Sigmoid colon (tissue), 6 donors: ENCODE measurements at regions not wholly inside any gene's neighbourhood (a gene's known extent, or its start where the extent isn't known, plus 50 kb on each side); places are given as distances from the start of the nearest gene placed in this dataset.
A peak's percentile ranks its signal among the peaks of the same experiment; 100 is the strongest.

Source experiments
- DNase-seq: peaks from one replicate; pipeline ENCODE4 v3.0.0-alpha.2; 2019
- H3K27ac ChIP-seq, 4 donors: fragments of 200-600 bp; sonication (generic); one replicate each; pipeline ENCODE4 v1.5.1; 2016 to 2019; ENCODE audit warnings: mild to moderate bottlenecking in 1 of 4
- H3K27me3 ChIP-seq, 3 donors: fragments of 200-600 bp; sonication (generic); one replicate each; pipeline ENCODE4 v1.5.1; 2019; ENCODE audit warnings: mild to moderate bottlenecking in 1 of 3
- H3K36me3 ChIP-seq, 4 donors: fragments of 200-600 bp; sonication (generic); one replicate each; pipeline ENCODE4 v1.5.1; 2016 to 2019
- H3K4me1 ChIP-seq, 4 donors: fragments of 200-600 bp; sonication (generic); one replicate each; pipeline ENCODE4 v1.5.1; 2017 to 2019
- H3K4me3 ChIP-seq, 4 donors: fragments of 200-600 bp; sonication (generic); one replicate each; pipeline ENCODE4 v1.5.1; 2017 to 2019; ENCODE audit warnings: mild to moderate bottlenecking in 2 of 4, moderate library complexity in 1 of 4
- H3K9me3 ChIP-seq, 4 donors: fragments of 200-600 bp in 3 of 4; sonication (generic) in 3 of 4; one replicate each; pipeline versions ENCODE4 v1.5.1 to v1.6.1; 2013 to 2019
- CTCF ChIP-seq, 4 experiments: fragments of 450-650 bp in 3 of 4; fragments of 200-600 bp in 1 of 4; IDR thresholded peaks; one replicate each; pipeline ENCODE4 v1.5.1; 2016 to 2019; ENCODE audit warnings: antibody characterized with exemption in 4 of 4, mild to moderate bottlenecking in 3 of 4, moderate library complexity in 2 of 4
- EP300 ChIP-seq, 4 donors: sonication (generic); formaldehyde crosslinking; IDR thresholded peaks; one replicate each; pipeline ENCODE4 v1.6.1; 2017; ENCODE audit warnings: antibody characterized with exemption in 4 of 4
- POLR2A ChIP-seq, 2 donors: fragments of 450-650 bp; IDR thresholded peaks; one replicate each; pipeline ENCODE4 v1.6.1; 2016; ENCODE audit warnings: antibody characterized with exemption in 2 of 2, mild to moderate bottlenecking in 2 of 2, moderate library complexity in 2 of 2
- POLR2AphosphoS5 ChIP-seq, 4 donors: sonication (generic); formaldehyde crosslinking; IDR thresholded peaks; one replicate each; pipeline ENCODE4 v1.6.1; 2017; ENCODE audit warnings: antibody characterized with exemption in 4 of 4
- WGBS, 2 donors: extraction: QIAGEN DNeasy Blood & Tissue Kit; methylation state at CpG; one replicate each; pipeline ENCODE4 v1.1.7; 2013; 5-methylcytosine and 5-hydroxymethylcytosine counted together
- intact Hi-C: fragments of 100-400 bp; cut with DNase I; formaldehyde crosslinking; loops from one replicate; pipeline ENCODE4 v1.15.1; 2023
- donor health status: healthy with polysubstance abuse.
- donor health status: healthy.

- TF ChIP-seq POLR2AphosphoS5 (IDR thresholded peaks at IDR 0.05), result no peak
- 92 to 94% methylated on average over 3 of the region's 3 CpGs for WGBS, 2 donors
- Histone ChIP-seq H3K9me3 (no peaks in the 10 kb centered on the region), H3K4me3 (no peak overlapping the region), H3K4me1 (peaks cover 0 to 15% (median 2%) of the 10 kb centered on the region in 4 donors), H3K27me3 (no peaks in the 10 kb centered on the region), H3K36me3 (peaks cover 0 to 18% (median 0%) of the 10 kb centered on the region in 4 donors), H3K27ac (no peak overlapping the region)
- intact Hi-C loops, result no loop called here
- DNase-seq, result no peak
Observed at GRCh38 chr4:20532116-20532790, 168.0 kb upstream of the PACRGL start.

- TF ChIP-seq CTCF (IDR thresholded peaks at IDR 0.05), result no peak
- TF ChIP-seq POLR2AphosphoS5 (IDR thresholded peaks at IDR 0.05), result no peak
- TF ChIP-seq EP300 (IDR thresholded peaks at IDR 0.05), result no peak
- no peak for TF ChIP-seq POLR2A (IDR thresholded peaks at IDR 0.05)
- intact Hi-C loops, result no loop called here
- H3K9me3 ChIP-seq, result no peaks in the 10 kb centered on the region
- H3K36me3 ChIP-seq, result peaks cover 0 to 18% (median 0%) of the 10 kb centered on the region in 4 donors
- H3K4me1 ChIP-seq, result peaks cover 0 to 15% (median 2%) of the 10 kb centered on the region in 4 donors
- DNase-seq, result no peak
- WGBS, 2 donors, result 88 to 90% methylated on average over 5 of the region's 5 CpGs
- no peak overlapping the region for H3K4me3 ChIP-seq
- H3K27me3 ChIP-seq, result no peaks in the 10 kb centered on the region
- H3K27ac ChIP-seq, result no peak overlapping the region
Observed at GRCh38 chr4:20532871-20533870, 167.1 kb upstream of the PACRGL start.

- H3K27ac ChIP-seq, result no peak overlapping the region
- TF ChIP-seq EP300 (IDR thresholded peaks at IDR 0.05) (no peak), POLR2A (IDR thresholded peaks at IDR 0.05) (no peak), CTCF (IDR thresholded peaks at IDR 0.05) (no peak), POLR2AphosphoS5 (IDR thresholded peaks at IDR 0.05) (no peak)
- WGBS, 2 donors, result 48 to 67% methylated on average over 5 of the region's 5 CpGs
- H3K36me3 ChIP-seq, result peaks cover 0 to 9% (median 0%) of the 10 kb centered on the region in 4 donors
- H3K27me3 ChIP-seq, result no peaks in the 10 kb centered on the region
- no peak overlapping the region for H3K4me3 ChIP-seq
- no peaks in the 10 kb centered on the region for H3K4me1 ChIP-seq
- no peak for DNase-seq
- intact Hi-C loops, result no loop called here
- no peaks in the 10 kb centered on the region for H3K9me3 ChIP-seq
Observed at GRCh38 chr4:20538905-20539304, 161.4 kb upstream of the PACRGL start.

- intact Hi-C loops, result loop anchor here (10.0 kb wide), 3 partner anchors 238 to 1318 kb away; partner anchors contain the start of gene SLIT2
- Histone ChIP-seq H3K27me3 (no peaks in the 10 kb centered on the region), H3K9me3 (no peaks in the 10 kb centered on the region), H3K36me3 (no peaks in the 10 kb centered on the region), H3K27ac (no peak overlapping the region), H3K4me3 (no peak overlapping the region), H3K4me1 (peaks cover 0 to 3% (median 0%) of the 10 kb centered on the region in 4 donors)
- TF ChIP-seq POLR2AphosphoS5 (IDR thresholded peaks at IDR 0.05) (no peak), EP300 (IDR thresholded peaks at IDR 0.05) (no peak), POLR2A (IDR thresholded peaks at IDR 0.05) (no peak), CTCF (IDR thresholded peaks at IDR 0.05) (no peak)
- WGBS, 2 donors, result 73 to 81% methylated on average over 2 of the region's 2 CpGs
- no peak for DNase-seq
Observed at GRCh38 chr4:20543131-20543530, 157.1 kb upstream of the PACRGL start.

- no peaks in the 10 kb centered on the region for H3K27me3 ChIP-seq
- no peak for DNase-seq
- H3K36me3 ChIP-seq, result no peaks in the 10 kb centered on the region
- 6 to 36% methylated on average over 3 of the region's 3 CpGs for WGBS, 2 donors
- TF ChIP-seq EP300 (IDR thresholded peaks at IDR 0.05), result no peak
- TF ChIP-seq POLR2AphosphoS5 (IDR thresholded peaks at IDR 0.05), result no peak
- peak; percentile 36 to 61 (median 53) for TF ChIP-seq CTCF (IDR thresholded peaks at IDR 0.05)
- TF ChIP-seq POLR2A (IDR thresholded peaks at IDR 0.05), result no peak
- no peak overlapping the region for H3K27ac ChIP-seq
- no peaks in the 10 kb centered on the region for H3K9me3 ChIP-seq
- H3K4me1 ChIP-seq, result peaks cover 0 to 3% (median 0%) of the 10 kb centered on the region in 4 donors
- no peak overlapping the region for H3K4me3 ChIP-seq
- intact Hi-C loops, result loop anchor here (2.0 to 10.0 kb wide), 4 partner anchors 124 to 1320 kb away; partner anchors contain the start of gene SLIT2
Observed at GRCh38 chr4:20544645-20545044, 155.6 kb upstream of the PACRGL start.
